IMR-90 (cell line): ENCODE measurements at regions not wholly inside any gene's neighbourhood (a gene's known extent, or its start where the extent isn't known, plus 50 kb on each side); places are given as distances from the start of the nearest gene placed in this dataset.

Source experiments
- BHLHE40 ChIP-seq: fragments of 150-350 bp; IDR thresholded peaks from 2 replicates; pipeline ENCODE4 v1.6.1; 2016; ENCODE audit warnings: mild to moderate bottlenecking, low read depth, low read length
- CTCF ChIP-seq: conservative IDR thresholded peaks from 2 replicates; pipeline ENCODE4 v1.5.1; 2012; ENCODE audit warnings: mild to moderate bottlenecking, low read depth, low read length, improper control_type of control experiment
- ELK1 ChIP-seq: fragments of 150-350 bp; IDR thresholded peaks from 2 replicates; pipeline ENCODE4 v1.6.1; 2016; ENCODE audit warnings: low read depth, mild to moderate bottlenecking, low read length, moderate library complexity, borderline replicate concordance
- MAFK ChIP-seq: IDR thresholded peaks from 2 replicates; pipeline ENCODE4 v1.6.1; 2012; ENCODE audit warnings: low read depth, low read length, improper control_type of control experiment
- NFE2L2 ChIP-seq: fragments of 150-350 bp; IDR thresholded peaks from 2 replicates; pipeline ENCODE4 v1.6.1; 2016; ENCODE audit warnings: low read depth, mild to moderate bottlenecking, low read length
- RFX5 ChIP-seq: IDR thresholded peaks from 2 replicates; pipeline ENCODE4 v1.8.0; 2012; ENCODE audit warnings: low read depth, mild to moderate bottlenecking, low read length, moderate library complexity
- USF2 ChIP-seq: fragments of 150-350 bp; IDR thresholded peaks from 2 replicates; pipeline ENCODE4 v1.6.1; 2017; ENCODE audit warnings: mild to moderate bottlenecking, antibody characterized with exemption, low read length, low read depth

GRCh38 chr18:11533942-11534496 is 75.4 kb upstream of the SLC35G4 start:
- TF ChIP-seq CTCF: no peak
- no peak for TF ChIP-seq NFE2L2
- TF ChIP-seq BHLHE40: no peak
- TF ChIP-seq RFX5: no peak
- no peak for TF ChIP-seq MAFK
- no peak for TF ChIP-seq USF2
- TF ChIP-seq ELK1: no peak
